SK-N-SH (cell line): ENCODE measurements at regions not wholly inside any gene's neighbourhood (a gene's known extent, or its start where the extent isn't known, plus 50 kb on each side); places are given as distances from the start of the nearest gene placed in this dataset.

Source experiments
- EP300 ChIP-seq, 2 experiments: IDR thresholded peaks; 2 replicates each; pipeline versions ENCODE4 v1.4.0 to v1.6.1; 2012; ENCODE audit warnings: borderline replicate concordance in 1 of 2, low read depth in 1 of 2, low read length in 1 of 2
- FOSL2 ChIP-seq: IDR thresholded peaks from 2 replicates; pipeline ENCODE4 v1.4.0; 2012; ENCODE audit warnings: low read depth, mild to moderate bottlenecking, moderate library complexity, borderline replicate concordance
- JUND ChIP-seq: IDR thresholded peaks from 2 replicates; pipeline ENCODE4 v1.4.0; 2012
- MXI1 ChIP-seq: IDR thresholded peaks from 2 replicates; pipeline ENCODE4 v1.6.1; 2012; ENCODE audit warnings: mild to moderate bottlenecking, low read depth, low read length, improper control_type of control experiment
- NFIC ChIP-seq: IDR thresholded peaks from 2 replicates; pipeline ENCODE4 v1.4.0; 2012; ENCODE audit warnings: borderline replicate concordance
- NRF1 ChIP-seq: IDR thresholded peaks from 2 replicates; pipeline ENCODE4 v1.6.1; 2012; ENCODE audit warnings: low read depth, mild to moderate bottlenecking, low read length
- POLR2AphosphoS5 ChIP-seq: IDR thresholded peaks from 2 replicates; pipeline ENCODE4 v1.6.1; 2012; ENCODE audit warnings: low read depth, low read length
- SIN3A ChIP-seq: IDR thresholded peaks from 2 replicates; pipeline ENCODE4 v1.6.1; 2012; ENCODE audit warnings: low read depth, mild to moderate bottlenecking, low read length, moderate library complexity, borderline replicate concordance
- SMC3 ChIP-seq: IDR thresholded peaks from 2 replicates; pipeline ENCODE4 v1.6.1; 2012; ENCODE audit warnings: low read depth, low read length, improper control_type of control experiment
- YY1 ChIP-seq: IDR thresholded peaks from 2 replicates; pipeline ENCODE4 v1.4.0; 2012; ENCODE audit warnings: low read depth, mild to moderate bottlenecking
- TF ChIP-seq, protein P1 (sequence below): fragments of 200-600 bp; sonication (generic); IDR thresholded peaks from 2 replicates; pipeline ENCODE4 v1.6.1; 2017; ENCODE audit warnings: antibody characterized with exemption, mild to moderate bottlenecking, moderate library complexity
- TF ChIP-seq, protein P2 (sequence below): fragments of 150-350 bp; IDR thresholded peaks from 2 replicates; pipeline ENCODE4 v1.6.1; 2017; ENCODE audit warnings: antibody characterized with exemption, low read length, low read depth, borderline replicate concordance
- TF ChIP-seq, protein P3 (sequence below): IDR thresholded peaks from 2 replicates; pipeline ENCODE4 v1.6.1; 2012; ENCODE audit warnings: mild to moderate bottlenecking, low read depth, low read length, moderate library complexity
- TF ChIP-seq, protein P4 (sequence below): IDR thresholded peaks from 2 replicates; pipeline ENCODE4 v1.4.0; 2012; ENCODE audit warnings: low read depth

DNA sequence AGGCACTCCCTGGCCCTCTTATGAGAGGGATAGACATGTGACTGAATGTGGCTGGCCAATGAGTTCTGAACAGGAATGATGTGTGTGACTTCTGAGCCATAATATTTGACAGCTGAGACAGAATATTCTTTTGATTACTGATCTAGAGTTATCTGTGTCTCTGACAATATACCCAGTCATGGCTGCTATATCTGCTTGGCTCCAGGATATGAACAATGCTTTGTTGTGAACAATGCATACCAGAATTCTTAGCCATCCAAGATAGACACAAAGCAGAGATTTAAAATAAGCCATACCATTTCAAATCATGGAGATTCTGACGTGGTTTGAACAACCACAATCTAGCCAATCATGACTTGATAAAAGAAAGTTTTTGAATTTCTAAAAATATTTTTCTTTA is 840.3 kb upstream of the SEMA6A start:
- TF ChIP-seq, protein P1, sequence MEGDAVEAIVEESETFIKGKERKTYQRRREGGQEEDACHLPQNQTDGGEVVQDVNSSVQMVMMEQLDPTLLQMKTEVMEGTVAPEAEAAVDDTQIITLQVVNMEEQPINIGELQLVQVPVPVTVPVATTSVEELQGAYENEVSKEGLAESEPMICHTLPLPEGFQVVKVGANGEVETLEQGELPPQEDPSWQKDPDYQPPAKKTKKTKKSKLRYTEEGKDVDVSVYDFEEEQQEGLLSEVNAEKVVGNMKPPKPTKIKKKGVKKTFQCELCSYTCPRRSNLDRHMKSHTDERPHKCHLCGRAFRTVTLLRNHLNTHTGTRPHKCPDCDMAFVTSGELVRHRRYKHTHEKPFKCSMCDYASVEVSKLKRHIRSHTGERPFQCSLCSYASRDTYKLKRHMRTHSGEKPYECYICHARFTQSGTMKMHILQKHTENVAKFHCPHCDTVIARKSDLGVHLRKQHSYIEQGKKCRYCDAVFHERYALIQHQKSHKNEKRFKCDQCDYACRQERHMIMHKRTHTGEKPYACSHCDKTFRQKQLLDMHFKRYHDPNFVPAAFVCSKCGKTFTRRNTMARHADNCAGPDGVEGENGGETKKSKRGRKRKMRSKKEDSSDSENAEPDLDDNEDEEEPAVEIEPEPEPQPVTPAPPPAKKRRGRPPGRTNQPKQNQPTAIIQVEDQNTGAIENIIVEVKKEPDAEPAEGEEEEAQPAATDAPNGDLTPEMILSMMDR, result no peak
- TF ChIP-seq FOSL2, result no peak
- TF ChIP-seq NFIC, result no peak
- no peak for TF ChIP-seq SMC3
- TF ChIP-seq EP300 (IDR thresholded peaks at IDR 0.05; ENCODE audit: borderline replicate concordance in 1 of 2, low read depth in 1 of 2, low read length in 1 of 2), result no peak
- no peak for TF ChIP-seq MXI1
- TF ChIP-seq, protein P2, sequence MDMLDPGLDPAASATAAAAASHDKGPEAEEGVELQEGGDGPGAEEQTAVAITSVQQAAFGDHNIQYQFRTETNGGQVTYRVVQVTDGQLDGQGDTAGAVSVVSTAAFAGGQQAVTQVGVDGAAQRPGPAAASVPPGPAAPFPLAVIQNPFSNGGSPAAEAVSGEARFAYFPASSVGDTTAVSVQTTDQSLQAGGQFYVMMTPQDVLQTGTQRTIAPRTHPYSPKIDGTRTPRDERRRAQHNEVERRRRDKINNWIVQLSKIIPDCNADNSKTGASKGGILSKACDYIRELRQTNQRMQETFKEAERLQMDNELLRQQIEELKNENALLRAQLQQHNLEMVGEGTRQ, result no peak
- no peak for TF ChIP-seq NRF1
- no peak for TF ChIP-seq SIN3A
- TF ChIP-seq, protein P3, sequence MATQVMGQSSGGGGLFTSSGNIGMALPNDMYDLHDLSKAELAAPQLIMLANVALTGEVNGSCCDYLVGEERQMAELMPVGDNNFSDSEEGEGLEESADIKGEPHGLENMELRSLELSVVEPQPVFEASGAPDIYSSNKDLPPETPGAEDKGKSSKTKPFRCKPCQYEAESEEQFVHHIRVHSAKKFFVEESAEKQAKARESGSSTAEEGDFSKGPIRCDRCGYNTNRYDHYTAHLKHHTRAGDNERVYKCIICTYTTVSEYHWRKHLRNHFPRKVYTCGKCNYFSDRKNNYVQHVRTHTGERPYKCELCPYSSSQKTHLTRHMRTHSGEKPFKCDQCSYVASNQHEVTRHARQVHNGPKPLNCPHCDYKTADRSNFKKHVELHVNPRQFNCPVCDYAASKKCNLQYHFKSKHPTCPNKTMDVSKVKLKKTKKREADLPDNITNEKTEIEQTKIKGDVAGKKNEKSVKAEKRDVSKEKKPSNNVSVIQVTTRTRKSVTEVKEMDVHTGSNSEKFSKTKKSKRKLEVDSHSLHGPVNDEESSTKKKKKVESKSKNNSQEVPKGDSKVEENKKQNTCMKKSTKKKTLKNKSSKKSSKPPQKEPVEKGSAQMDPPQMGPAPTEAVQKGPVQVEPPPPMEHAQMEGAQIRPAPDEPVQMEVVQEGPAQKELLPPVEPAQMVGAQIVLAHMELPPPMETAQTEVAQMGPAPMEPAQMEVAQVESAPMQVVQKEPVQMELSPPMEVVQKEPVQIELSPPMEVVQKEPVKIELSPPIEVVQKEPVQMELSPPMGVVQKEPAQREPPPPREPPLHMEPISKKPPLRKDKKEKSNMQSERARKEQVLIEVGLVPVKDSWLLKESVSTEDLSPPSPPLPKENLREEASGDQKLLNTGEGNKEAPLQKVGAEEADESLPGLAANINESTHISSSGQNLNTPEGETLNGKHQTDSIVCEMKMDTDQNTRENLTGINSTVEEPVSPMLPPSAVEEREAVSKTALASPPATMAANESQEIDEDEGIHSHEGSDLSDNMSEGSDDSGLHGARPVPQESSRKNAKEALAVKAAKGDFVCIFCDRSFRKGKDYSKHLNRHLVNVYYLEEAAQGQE, result no peak
- no peak for TF ChIP-seq YY1
- no peak for TF ChIP-seq POLR2AphosphoS5
- TF ChIP-seq, protein P4, sequence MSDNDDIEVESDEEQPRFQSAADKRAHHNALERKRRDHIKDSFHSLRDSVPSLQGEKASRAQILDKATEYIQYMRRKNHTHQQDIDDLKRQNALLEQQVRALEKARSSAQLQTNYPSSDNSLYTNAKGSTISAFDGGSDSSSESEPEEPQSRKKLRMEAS, result no peak
- TF ChIP-seq JUND, result no peak
